Natural killer cell (primary cell): ENCODE measurements at regions not wholly inside any gene's neighbourhood (a gene's known extent, or its start where the extent isn't known, plus 50 kb on each side); places are given as distances from the start of the nearest gene placed in this dataset.

Experiments
- ATAC-seq, 3 donors: fragments of 150-1000 bp in 2 of 3; fragments of 200-7000 bp in 1 of 3; cut with Tn5 transposase; 1 replicate in 1 of 3; 2 replicates in 2 of 3; pipeline ENCODE4 v1.10.0; 2021; ENCODE audit warnings: mild to moderate bottlenecking in 2 of 3, moderate library complexity in 2 of 3
- DNase-seq, 2 donors: peaks; one replicate each; pipeline versions ENCODE4 v3.0.0 to v3.0.0-alpha.2; 2013 to 2021; ENCODE audit warnings: mixed read lengths in 1 of 2
- H3K27ac ChIP-seq: one replicate; pipeline ENCODE4 v1.5.1; 2013; ENCODE audit warnings: mild to moderate bottlenecking, low read length
- H3K27me3 ChIP-seq: one replicate; pipeline ENCODE4 v1.6.1; 2013; ENCODE audit warnings: low read length; ENCODE audit not compliant: control insufficient read depth, insufficient read depth
- H3K36me3 ChIP-seq: one replicate; pipeline ENCODE4 v1.6.1; 2013; ENCODE audit warnings: low read length; ENCODE audit not compliant: control insufficient read depth, insufficient read depth
- H3K4me1 ChIP-seq: one replicate; pipeline ENCODE4 v1.6.1; 2013; ENCODE audit warnings: low read length; ENCODE audit not compliant: control insufficient read depth, insufficient read depth
- H3K4me3 ChIP-seq: one replicate; pipeline ENCODE4 v1.5.1; 2013; ENCODE audit warnings: low read length
- H3K9me3 ChIP-seq: one replicate; pipeline ENCODE4 v1.6.1; 2013; ENCODE audit warnings: low read length; ENCODE audit not compliant: control insufficient read depth, insufficient read depth
- H3K27ac Mint-ChIP-seq, 2 donors: one replicate each; pipeline ENCODE4 v1.8.0; 2022; ENCODE audit warnings: mild to moderate bottlenecking in 2 of 2, mixed read lengths in 2 of 2, moderate library complexity in 1 of 2
- H3K27me3 Mint-ChIP-seq, 2 donors: one replicate each; pipeline ENCODE4 v1.8.0; 2022; ENCODE audit warnings: low read depth in 2 of 2, mixed read lengths in 2 of 2
- H3K36me3 Mint-ChIP-seq: one replicate; pipeline ENCODE4 v1.8.0; 2022; ENCODE audit warnings: mixed read lengths
- H3K4me1 Mint-ChIP-seq, 2 donors: one replicate each; pipeline ENCODE4 v1.8.0; 2022; ENCODE audit warnings: mixed read lengths in 2 of 2
- H3K4me3 Mint-ChIP-seq: one replicate; pipeline ENCODE4 v1.8.0; 2022; ENCODE audit warnings: mild to moderate bottlenecking, moderate library complexity, mixed read lengths
- H3K9me3 Mint-ChIP-seq, 2 donors: one replicate each; pipeline ENCODE4 v1.8.0; 2022; ENCODE audit warnings: mixed read lengths in 2 of 2
- CTCF ChIP-seq: fragments of 200-600 bp; IDR thresholded peaks from one replicate; pipeline ENCODE4 v1.8.0; 2022; ENCODE audit warnings: antibody characterized with exemption
- WGBS: methylation state at CpG from one replicate; pipeline ENCODE4 v1.1.7; 2013; ENCODE audit warnings: missing lambda C conversion rate; ENCODE audit not compliant: insufficient coverage; 5-methylcytosine and 5-hydroxymethylcytosine counted together
- intact Hi-C: fragments of 100-400 bp; cut with micrococcal nuclease; formaldehyde crosslinking; loops from one replicate; pipeline ENCODE4 v1.14.2; 2022

DNA sequence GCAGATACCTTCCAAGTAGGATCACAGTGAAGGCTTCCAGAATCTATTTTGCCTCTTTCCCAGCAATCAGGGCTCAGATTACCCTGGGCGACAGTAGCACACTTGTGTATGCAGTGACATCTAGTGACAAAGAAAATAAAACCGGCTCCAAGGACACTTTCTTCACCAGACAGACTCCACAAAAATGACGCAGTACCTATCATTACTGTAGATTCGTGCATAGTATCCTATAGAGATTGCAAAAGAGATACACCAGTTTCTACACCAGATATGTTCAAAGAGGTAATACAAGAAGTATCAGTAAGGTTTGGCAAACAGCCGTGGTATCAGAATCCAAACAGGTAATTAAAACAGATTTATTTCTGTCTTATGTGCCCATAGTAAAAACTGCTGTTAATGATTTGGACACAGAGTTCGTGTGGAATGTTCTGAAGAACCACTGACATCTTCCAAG, 600.4 kb upstream of the JAG1 start:
- Mint-ChIP-seq H3K4me1 (no peaks in the 10 kb centered on the region), H3K27ac (no peak overlapping the region), H3K9me3 (peaks cover 0 to 2% of the 10 kb centered on the region in 2 donors), H3K36me3 (no peaks in the 10 kb centered on the region), H3K27me3 (peaks cover 8 to 11% of the 10 kb centered on the region in 2 donors), H3K4me3 (no peak overlapping the region)
- TF ChIP-seq CTCF, result no peak
- WGBS, result 25% methylated on average over 6 of the region's 6 CpGs
- no peak for DNase-seq
- intact Hi-C loops, result no loop called here
- Histone ChIP-seq H3K4me3 (no peak overlapping the region), H3K4me1 (no peaks in the 10 kb centered on the region), H3K36me3 (no peaks in the 10 kb centered on the region), H3K27ac (no peak overlapping the region), H3K27me3 (no peaks in the 10 kb centered on the region), H3K9me3 (no peaks in the 10 kb centered on the region)
- ATAC-seq, result no peak

DNA sequence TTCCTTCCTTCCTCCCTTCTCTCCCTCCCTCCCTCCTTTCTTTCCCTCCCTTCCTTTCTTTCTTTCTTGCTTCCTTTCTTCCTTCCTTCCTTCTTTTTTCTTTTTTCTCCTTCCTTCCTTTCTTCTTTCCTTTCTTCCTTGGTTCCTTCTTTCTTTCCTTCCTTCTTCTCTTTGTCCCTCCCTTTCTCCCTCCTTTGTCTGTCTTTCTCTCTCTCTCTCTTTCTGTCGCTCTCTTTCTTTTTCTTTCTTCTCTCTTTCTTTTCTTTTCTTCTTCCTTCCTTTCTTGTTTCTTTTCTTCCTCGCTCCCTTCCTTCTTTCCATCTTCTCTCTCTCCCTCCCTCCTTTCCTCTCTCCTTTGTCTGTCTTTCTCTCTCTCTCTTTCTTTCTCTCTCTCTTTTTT, 601.9 kb upstream of the JAG1 start:
- Mint-ChIP-seq H3K4me3 (no peak overlapping the region), H3K4me1 (no peaks in the 10 kb centered on the region), H3K27ac (no peak overlapping the region), H3K36me3 (no peaks in the 10 kb centered on the region), H3K27me3 (peaks cover 8 to 11% of the 10 kb centered on the region in 2 donors), H3K9me3 (peaks cover 0 to 2% of the 10 kb centered on the region in 2 donors)
- intact Hi-C loops, result no loop called here
- H3K36me3 ChIP-seq, result no peaks in the 10 kb centered on the region
- DNase-seq (no peak), ATAC-seq (no peak)
- H3K27me3 ChIP-seq, result no peaks in the 10 kb centered on the region
- TF ChIP-seq CTCF, result no peak
- H3K4me1 ChIP-seq, result no peaks in the 10 kb centered on the region
- no peak overlapping the region for H3K4me3 ChIP-seq
- H3K27ac ChIP-seq, result no peak overlapping the region
- WGBS, result 94% methylated on average over 2 of the region's 2 CpGs
- H3K9me3 ChIP-seq, result no peaks in the 10 kb centered on the region

- 71% methylated on average over 1 of the region's 1 CpG for WGBS
- Histone ChIP-seq H3K27ac (no peak overlapping the region), H3K36me3 (no peaks in the 10 kb centered on the region), H3K9me3 (no peaks in the 10 kb centered on the region), H3K27me3 (no peaks in the 10 kb centered on the region), H3K4me3 (no peak overlapping the region), H3K4me1 (no peaks in the 10 kb centered on the region)
- H3K27ac Mint-ChIP-seq, result no peak overlapping the region
- peaks cover 9 to 11% of the 10 kb centered on the region in 2 donors for H3K27me3 Mint-ChIP-seq
- DNase-seq, result no peak
- no peak overlapping the region for H3K4me3 Mint-ChIP-seq
- peaks cover 0 to 2% of the 10 kb centered on the region in 2 donors for H3K9me3 Mint-ChIP-seq
- ATAC-seq, result no peak
- intact Hi-C loops, result no loop called here
- no peaks in the 10 kb centered on the region for H3K4me1 Mint-ChIP-seq
- no peak for TF ChIP-seq CTCF
- no peaks in the 10 kb centered on the region for H3K36me3 Mint-ChIP-seq
Measured at GRCh38 chr20:11277170-11277569, 603.4 kb upstream of the JAG1 start.

- Histone ChIP-seq H3K27me3 (no peaks in the 10 kb centered on the region), H3K4me3 (no peak overlapping the region), H3K9me3 (no peaks in the 10 kb centered on the region), H3K36me3 (no peaks in the 10 kb centered on the region), H3K27ac (no peak overlapping the region), H3K4me1 (no peaks in the 10 kb centered on the region)
- Mint-ChIP-seq H3K4me3 (no peak overlapping the region), H3K36me3 (no peaks in the 10 kb centered on the region), H3K9me3 (peaks cover 0 to 2% of the 10 kb centered on the region in 2 donors), H3K4me1 (no peaks in the 10 kb centered on the region), H3K27me3 (peaks cover 11 to 16% of the 10 kb centered on the region in 2 donors), H3K27ac (no peak overlapping the region)
- no peak for ATAC-seq
- intact Hi-C loops, result no loop called here
- 78% methylated on average over 4 of the region's 4 CpGs for WGBS
- DNase-seq, result no peak
- TF ChIP-seq CTCF, result no peak
Measured at GRCh38 chr20:11277858-11278257, 604.1 kb upstream of the JAG1 start.
